GM23338 (cell line): ENCODE measurements at regions not wholly inside any gene's neighbourhood (a gene's known extent, or its start where the extent isn't known, plus 50 kb on each side); places are given as distances from the start of the nearest gene placed in this dataset.

Source experiments
- ATAC-seq: fragments of 200-7000 bp; cut with Tn5 transposase; 3 replicates; pipeline ENCODE4 v1.9.1; 2020
- DNase-seq: peaks from one replicate; pipeline ENCODE4 v3.0.0-alpha.2; 2015; ENCODE audit warnings: low spot score
- H2AFZ ChIP-seq: fragments of 200-600 bp; sonication (generic); 2 replicates; pipeline ENCODE4 v1.8.0; 2016; ENCODE audit warnings: antibody characterized with exemption, mild to moderate bottlenecking, moderate library complexity
- H3F3A ChIP-seq: fragments of 200-600 bp; sonication (generic); replicated peaks from 2 replicates; pipeline ENCODE4 v1.8.0; 2017; ENCODE audit warnings: antibody characterized with exemption, mixed run types, low read depth
- H3K27ac ChIP-seq: fragments of 200-600 bp; sonication (generic); 2 replicates; pipeline ENCODE4 v1.6.1; 2016; ENCODE audit warnings: low read depth
- H3K27me3 ChIP-seq: fragments of 200-600 bp; sonication (generic); 2 replicates; pipeline ENCODE4 v1.8.0; 2016; ENCODE audit warnings: mild to moderate bottlenecking, mixed run types, moderate library complexity; ENCODE audit not compliant: insufficient read depth
- H3K36me3 ChIP-seq: fragments of 200-600 bp; sonication (generic); 2 replicates; pipeline ENCODE4 v1.8.0; 2016; ENCODE audit warnings: mild to moderate bottlenecking; ENCODE audit not compliant: insufficient read depth
- H3K4me1 ChIP-seq: fragments of 200-600 bp; sonication (generic); 2 replicates; pipeline ENCODE4 v1.8.0; 2016; ENCODE audit warnings: mild to moderate bottlenecking, moderate library complexity; ENCODE audit not compliant: insufficient read depth
- H3K4me2 ChIP-seq: fragments of 200-600 bp; sonication (generic); 2 replicates; pipeline ENCODE4 v1.7.1; 2017; ENCODE audit warnings: mixed run types
- H3K4me3 ChIP-seq: fragments of 200-600 bp; sonication (generic); 2 replicates; pipeline ENCODE4 v1.6.1; 2016; ENCODE audit warnings: mixed run types
- H3K79me2 ChIP-seq: fragments of 200-600 bp; sonication (generic); replicated peaks from 2 replicates; pipeline ENCODE4 v1.8.0; 2017; ENCODE audit warnings: mild to moderate bottlenecking; ENCODE audit not compliant: insufficient read depth
- H3K9me2 ChIP-seq: fragments of 200-600 bp; sonication (generic); 2 replicates; pipeline ENCODE4 v1.8.0; 2017; ENCODE audit not compliant: insufficient read depth
- H4K20me1 ChIP-seq: fragments of 200-600 bp; sonication (generic); replicated peaks from 2 replicates; pipeline ENCODE4 v1.8.0; 2017; ENCODE audit warnings: mild to moderate bottlenecking; ENCODE audit not compliant: insufficient read depth
- H3K27ac Mint-ChIP-seq: 2 replicates; pipeline ENCODE4 v1.8.0; 2020; ENCODE audit warnings: inconsistent platforms, mild to moderate bottlenecking, moderate library complexity, mixed read lengths
- H3K27me3 Mint-ChIP-seq: 3 replicates; pipeline ENCODE4 v1.8.0; 2022; ENCODE audit warnings: low read depth, mild to moderate bottlenecking, moderate library complexity, mixed read lengths, inconsistent platforms; ENCODE audit not compliant: insufficient read depth, poor library complexity
- H3K36me3 Mint-ChIP-seq: 3 replicates; pipeline ENCODE4 v1.8.0; 2021; ENCODE audit warnings: low read depth, mild to moderate bottlenecking, inconsistent platforms, moderate library complexity, mixed read lengths
- H3K4me1 Mint-ChIP-seq: 3 replicates; pipeline ENCODE4 v1.8.0; 2020; ENCODE audit warnings: mild to moderate bottlenecking, inconsistent platforms, mixed read lengths
- H3K4me3 Mint-ChIP-seq: 3 replicates; pipeline ENCODE4 v1.8.0; 2021; ENCODE audit warnings: moderate library complexity, mild to moderate bottlenecking, inconsistent platforms, mixed read lengths
- H3K9me3 Mint-ChIP-seq: 3 replicates; pipeline ENCODE4 v1.8.0; 2020; ENCODE audit warnings: moderate library complexity, mild to moderate bottlenecking, inconsistent platforms, mixed read lengths
- CREB1 ChIP-seq: fragments of 250-450 bp; sonication (Bioruptor Pico); IDR thresholded peaks from 2 replicates; pipeline ENCODE4 v1.5.0; 2020; ENCODE audit warnings: low read depth, mild to moderate bottlenecking, moderate library complexity
- CTCF ChIP-seq, 2 experiments: fragments of 200-600 bp in 1 of 2; sonication (generic) in 1 of 2; conservative IDR thresholded peaks; 2 replicates each; pipeline versions ENCODE4 v1.5.1 to v1.6.1; 2016 to 2017; ENCODE audit warnings: antibody characterized with exemption in 2 of 2, low read depth in 2 of 2, mild to moderate bottlenecking in 2 of 2, moderate library complexity in 1 of 2
- ETS1 ChIP-seq: IDR thresholded peaks from 2 replicates; pipeline ENCODE4 v1.6.1; 2016; ENCODE audit warnings: antibody characterized with exemption
- EZH2 ChIP-seq: fragments of 200-600 bp; sonication (generic); IDR thresholded peaks from one replicate; pipeline ENCODE4 v1.8.0; 2017; ENCODE audit warnings: antibody characterized with exemption, mild to moderate bottlenecking, low read depth; ENCODE audit not compliant: unreplicated experiment
- EZH2phosphoT487 ChIP-seq: fragments of 200-600 bp; sonication (generic); IDR thresholded peaks from one replicate; pipeline ENCODE4 v1.8.1; 2018; ENCODE audit warnings: antibody characterized with exemption; ENCODE audit not compliant: unreplicated experiment
- JUNB ChIP-seq: IDR thresholded peaks from one replicate; pipeline ENCODE4 v1.6.1; 2016; ENCODE audit warnings: antibody characterized with exemption; ENCODE audit not compliant: unreplicated experiment
- NANOG ChIP-seq: IDR thresholded peaks from 2 replicates; pipeline ENCODE4 v1.6.1; 2016; ENCODE audit warnings: antibody characterized with exemption, borderline replicate concordance
- POLR2AphosphoS5 ChIP-seq: IDR thresholded peaks from 2 replicates; pipeline ENCODE4 v1.6.1; 2016; ENCODE audit warnings: antibody characterized with exemption, low read depth
- REST ChIP-seq: IDR thresholded peaks from one replicate; pipeline ENCODE4 v1.6.1; 2018; ENCODE audit warnings: antibody characterized with exemption; ENCODE audit not compliant: unreplicated experiment
- STAT1 ChIP-seq: IDR thresholded peaks from one replicate; pipeline ENCODE4 v1.6.1; 2016; ENCODE audit warnings: antibody characterized with exemption; ENCODE audit not compliant: unreplicated experiment
- ZNF114 ChIP-seq: fragments of 250-450 bp; sonication (Bioruptor Pico); IDR thresholded peaks from 2 replicates; pipeline ENCODE4 v1.5.0; 2020; ENCODE audit warnings: mild to moderate bottlenecking, moderate library complexity
- ZNF331 ChIP-seq: fragments of 250-450 bp; sonication (Bioruptor Pico); IDR thresholded peaks from 2 replicates; pipeline ENCODE4 v1.5.0; 2020; ENCODE audit warnings: low read depth, mild to moderate bottlenecking, moderate library complexity
- ZNF462 ChIP-seq: fragments of 250-450 bp; sonication (Bioruptor Pico); IDR thresholded peaks from 2 replicates; pipeline ENCODE4 v1.5.0; 2020; ENCODE audit warnings: mild to moderate bottlenecking, moderate library complexity

- ATAC-seq = no peak
- Mint-ChIP-seq H3K27ac (no peak overlapping the region), H3K27me3 (peaks cover 2% of the 10 kb centered on the region), H3K4me3 (no peak overlapping the region), H3K4me1 (peaks cover 21% of the 10 kb centered on the region), H3K9me3 (no peaks in the 10 kb centered on the region), H3K36me3 (no peaks in the 10 kb centered on the region)
- Histone ChIP-seq H3K4me2 (no peak overlapping the region), H3K4me3 (no peak overlapping the region), H3K79me2 (no peaks in the 10 kb centered on the region), H3K27me3 (no peaks in the 10 kb centered on the region), H2AFZ (no peak overlapping the region), H3K27ac (no peak overlapping the region), H3K4me1 (peaks cover 12% of the 10 kb centered on the region), H3F3A (no peaks in the 10 kb centered on the region), H3K36me3 (no peaks in the 10 kb centered on the region), H3K9me2 (no peaks in the 10 kb centered on the region), H4K20me1 (no peaks in the 10 kb centered on the region)
- no peak for DNase-seq
- TF ChIP-seq POLR2AphosphoS5 = no peak
- no peak for TF ChIP-seq REST
- no peak for TF ChIP-seq ZNF114 (CRISPR knock-in tag)
- TF ChIP-seq ETS1 = no peak
- no peak for TF ChIP-seq JUNB
- TF ChIP-seq CTCF (conservative IDR thresholded peaks at IDR 0.05; ENCODE audit: low read depth in 2 of 2) = no peak
- no peak for TF ChIP-seq EZH2
- no peak for TF ChIP-seq STAT1
- no peak for TF ChIP-seq EZH2phosphoT487
- TF ChIP-seq CREB1 = no peak
- no peak for TF ChIP-seq ZNF462 (CRISPR knock-in tag)
- no peak for TF ChIP-seq ZNF331 (CRISPR knock-in tag)
- no peak for TF ChIP-seq NANOG
These were observed 254.3 kb upstream of the TPM1 start for GRCh38 chr15:62788224-62788623.
